Omental fat pad (tissue), 3 donors: ENCODE measurements at regions not wholly inside any gene's neighbourhood (a gene's known extent, or its start where the extent isn't known, plus 50 kb on each side); places are given as distances from the start of the nearest gene placed in this dataset.

Experiments used
- ATAC-seq: fragments of 150-250 bp; one replicate; pipeline ENCODE4 v1.9.1; 2016; ENCODE audit warnings: mild to moderate bottlenecking, moderate library complexity; ENCODE audit not compliant: low FRiP score
- DNase-seq: peaks from one replicate; pipeline ENCODE4 v3.0.0-alpha.2; 2019; ENCODE audit warnings: low spot score
- CTCF ChIP-seq, 3 donors: fragments of 450-650 bp; IDR thresholded peaks; one replicate each; pipeline ENCODE4 v1.5.1; 2016 to 2017; ENCODE audit warnings: antibody characterized with exemption in 3 of 3, mild to moderate bottlenecking in 3 of 3, moderate library complexity in 2 of 3

GRCh38 chr7:36090976-36091873 lies 61.8 kb upstream of the EEPD1 start:
- DNase-seq (no peak), ATAC-seq (no peak)
- TF ChIP-seq CTCF (IDR thresholded peaks at IDR 0.05) = no peak

- no peak for TF ChIP-seq CTCF (IDR thresholded peaks at IDR 0.05)
- ATAC-seq (no peak), DNase-seq (no peak)
Measured at GRCh38 chr7:36091874-36092176, 61.2 kb upstream of the EEPD1 start.

GRCh38 chr7:36092221-36092771 lies 60.8 kb upstream of the EEPD1 start:
- ATAC-seq (no peak), DNase-seq (no peak)
- TF ChIP-seq CTCF (IDR thresholded peaks at IDR 0.05) = no peak

- no peak for TF ChIP-seq CTCF (IDR thresholded peaks at IDR 0.05)
- ATAC-seq = no peak
- no peak for DNase-seq
Measured at GRCh38 chr7:36096460-36097095, 56.5 kb upstream of the EEPD1 start.

GRCh38 chr7:36098096-36098495 lies 55.0 kb upstream of the EEPD1 start:
- DNase-seq (no peak), ATAC-seq (no peak)
- TF ChIP-seq CTCF (IDR thresholded peaks at IDR 0.05) = no peak

- ATAC-seq = no peak
- DNase-seq = no peak
- TF ChIP-seq CTCF (IDR thresholded peaks at IDR 0.05) = no peak
Measured at GRCh38 chr7:36100226-36100625, 52.8 kb upstream of the EEPD1 start.
